GM23338 (cell line): ENCODE measurements at regions not wholly inside any gene's neighbourhood (a gene's known extent, or its start where the extent isn't known, plus 50 kb on each side); places are given as distances from the start of the nearest gene placed in this dataset.

Experiments used
- ATAC-seq: fragments of 200-7000 bp; cut with Tn5 transposase; 3 replicates; pipeline ENCODE4 v1.9.1; 2020
- DNase-seq: peaks from one replicate; pipeline ENCODE4 v3.0.0-alpha.2; 2015; ENCODE audit warnings: low spot score
- H2AFZ ChIP-seq: fragments of 200-600 bp; sonication (generic); 2 replicates; pipeline ENCODE4 v1.8.0; 2016; ENCODE audit warnings: antibody characterized with exemption, mild to moderate bottlenecking, moderate library complexity
- H3F3A ChIP-seq: fragments of 200-600 bp; sonication (generic); replicated peaks from 2 replicates; pipeline ENCODE4 v1.8.0; 2017; ENCODE audit warnings: antibody characterized with exemption, mixed run types, low read depth
- H3K27ac ChIP-seq: fragments of 200-600 bp; sonication (generic); 2 replicates; pipeline ENCODE4 v1.6.1; 2016; ENCODE audit warnings: low read depth
- H3K27me3 ChIP-seq: fragments of 200-600 bp; sonication (generic); 2 replicates; pipeline ENCODE4 v1.8.0; 2016; ENCODE audit warnings: mild to moderate bottlenecking, mixed run types, moderate library complexity; ENCODE audit not compliant: insufficient read depth
- H3K36me3 ChIP-seq: fragments of 200-600 bp; sonication (generic); 2 replicates; pipeline ENCODE4 v1.8.0; 2016; ENCODE audit warnings: mild to moderate bottlenecking; ENCODE audit not compliant: insufficient read depth
- H3K4me1 ChIP-seq: fragments of 200-600 bp; sonication (generic); 2 replicates; pipeline ENCODE4 v1.8.0; 2016; ENCODE audit warnings: mild to moderate bottlenecking, moderate library complexity; ENCODE audit not compliant: insufficient read depth
- H3K4me2 ChIP-seq: fragments of 200-600 bp; sonication (generic); 2 replicates; pipeline ENCODE4 v1.7.1; 2017; ENCODE audit warnings: mixed run types
- H3K4me3 ChIP-seq: fragments of 200-600 bp; sonication (generic); 2 replicates; pipeline ENCODE4 v1.6.1; 2016; ENCODE audit warnings: mixed run types
- H3K79me2 ChIP-seq: fragments of 200-600 bp; sonication (generic); replicated peaks from 2 replicates; pipeline ENCODE4 v1.8.0; 2017; ENCODE audit warnings: mild to moderate bottlenecking; ENCODE audit not compliant: insufficient read depth
- H3K9me2 ChIP-seq: fragments of 200-600 bp; sonication (generic); 2 replicates; pipeline ENCODE4 v1.8.0; 2017; ENCODE audit not compliant: insufficient read depth
- H4K20me1 ChIP-seq: fragments of 200-600 bp; sonication (generic); replicated peaks from 2 replicates; pipeline ENCODE4 v1.8.0; 2017; ENCODE audit warnings: mild to moderate bottlenecking; ENCODE audit not compliant: insufficient read depth
- H3K27ac Mint-ChIP-seq: 2 replicates; pipeline ENCODE4 v1.8.0; 2020; ENCODE audit warnings: inconsistent platforms, mild to moderate bottlenecking, moderate library complexity, mixed read lengths
- H3K27me3 Mint-ChIP-seq: 3 replicates; pipeline ENCODE4 v1.8.0; 2022; ENCODE audit warnings: low read depth, mild to moderate bottlenecking, moderate library complexity, mixed read lengths, inconsistent platforms; ENCODE audit not compliant: insufficient read depth, poor library complexity
- H3K36me3 Mint-ChIP-seq: 3 replicates; pipeline ENCODE4 v1.8.0; 2021; ENCODE audit warnings: low read depth, mild to moderate bottlenecking, inconsistent platforms, moderate library complexity, mixed read lengths
- H3K4me1 Mint-ChIP-seq: 3 replicates; pipeline ENCODE4 v1.8.0; 2020; ENCODE audit warnings: mild to moderate bottlenecking, inconsistent platforms, mixed read lengths
- H3K4me3 Mint-ChIP-seq: 3 replicates; pipeline ENCODE4 v1.8.0; 2021; ENCODE audit warnings: moderate library complexity, mild to moderate bottlenecking, inconsistent platforms, mixed read lengths
- H3K9me3 Mint-ChIP-seq: 3 replicates; pipeline ENCODE4 v1.8.0; 2020; ENCODE audit warnings: moderate library complexity, mild to moderate bottlenecking, inconsistent platforms, mixed read lengths
- CREB1 ChIP-seq: fragments of 250-450 bp; sonication (Bioruptor Pico); IDR thresholded peaks from 2 replicates; pipeline ENCODE4 v1.5.0; 2020; ENCODE audit warnings: low read depth, mild to moderate bottlenecking, moderate library complexity
- CTCF ChIP-seq, 2 experiments: fragments of 200-600 bp in 1 of 2; sonication (generic) in 1 of 2; conservative IDR thresholded peaks; 2 replicates each; pipeline versions ENCODE4 v1.5.1 to v1.6.1; 2016 to 2017; ENCODE audit warnings: antibody characterized with exemption in 2 of 2, low read depth in 2 of 2, mild to moderate bottlenecking in 2 of 2, moderate library complexity in 1 of 2
- ETS1 ChIP-seq: IDR thresholded peaks from 2 replicates; pipeline ENCODE4 v1.6.1; 2016; ENCODE audit warnings: antibody characterized with exemption
- EZH2 ChIP-seq: fragments of 200-600 bp; sonication (generic); IDR thresholded peaks from one replicate; pipeline ENCODE4 v1.8.0; 2017; ENCODE audit warnings: antibody characterized with exemption, mild to moderate bottlenecking, low read depth; ENCODE audit not compliant: unreplicated experiment
- EZH2phosphoT487 ChIP-seq: fragments of 200-600 bp; sonication (generic); IDR thresholded peaks from one replicate; pipeline ENCODE4 v1.8.1; 2018; ENCODE audit warnings: antibody characterized with exemption; ENCODE audit not compliant: unreplicated experiment
- JUNB ChIP-seq: IDR thresholded peaks from one replicate; pipeline ENCODE4 v1.6.1; 2016; ENCODE audit warnings: antibody characterized with exemption; ENCODE audit not compliant: unreplicated experiment
- NANOG ChIP-seq: IDR thresholded peaks from 2 replicates; pipeline ENCODE4 v1.6.1; 2016; ENCODE audit warnings: antibody characterized with exemption, borderline replicate concordance
- POLR2AphosphoS5 ChIP-seq: IDR thresholded peaks from 2 replicates; pipeline ENCODE4 v1.6.1; 2016; ENCODE audit warnings: antibody characterized with exemption, low read depth
- REST ChIP-seq: IDR thresholded peaks from one replicate; pipeline ENCODE4 v1.6.1; 2018; ENCODE audit warnings: antibody characterized with exemption; ENCODE audit not compliant: unreplicated experiment
- STAT1 ChIP-seq: IDR thresholded peaks from one replicate; pipeline ENCODE4 v1.6.1; 2016; ENCODE audit warnings: antibody characterized with exemption; ENCODE audit not compliant: unreplicated experiment
- ZNF114 ChIP-seq: fragments of 250-450 bp; sonication (Bioruptor Pico); IDR thresholded peaks from 2 replicates; pipeline ENCODE4 v1.5.0; 2020; ENCODE audit warnings: mild to moderate bottlenecking, moderate library complexity
- ZNF331 ChIP-seq: fragments of 250-450 bp; sonication (Bioruptor Pico); IDR thresholded peaks from 2 replicates; pipeline ENCODE4 v1.5.0; 2020; ENCODE audit warnings: low read depth, mild to moderate bottlenecking, moderate library complexity
- ZNF462 ChIP-seq: fragments of 250-450 bp; sonication (Bioruptor Pico); IDR thresholded peaks from 2 replicates; pipeline ENCODE4 v1.5.0; 2020; ENCODE audit warnings: mild to moderate bottlenecking, moderate library complexity

- no peaks in the 10 kb centered on the region for H3F3A ChIP-seq
- H2AFZ ChIP-seq, result no peak overlapping the region
- H3K36me3 ChIP-seq, result no peaks in the 10 kb centered on the region
- H3K4me3 Mint-ChIP-seq, result no peak overlapping the region
- H3K4me2 ChIP-seq, result no peak overlapping the region
- H3K27me3 ChIP-seq, result no peaks in the 10 kb centered on the region
- DNase-seq (no peak), ATAC-seq (no peak)
- H3K36me3 Mint-ChIP-seq, result no peaks in the 10 kb centered on the region
- H3K27ac ChIP-seq, result no peak overlapping the region
- H3K27ac Mint-ChIP-seq, result no peak overlapping the region
- H3K9me3 Mint-ChIP-seq, result no peaks in the 10 kb centered on the region
- no peaks in the 10 kb centered on the region for H4K20me1 ChIP-seq
- H3K27me3 Mint-ChIP-seq, result no peaks in the 10 kb centered on the region
- no peaks in the 10 kb centered on the region for H3K4me1 Mint-ChIP-seq
- no peaks in the 10 kb centered on the region for H3K79me2 ChIP-seq
- no peaks in the 10 kb centered on the region for H3K9me2 ChIP-seq
- H3K4me3 ChIP-seq, result no peak overlapping the region
- TF ChIP-seq CTCF (conservative IDR thresholded peaks at IDR 0.05; ENCODE audit: low read depth in 2 of 2), result no peak
- no peak for TF ChIP-seq REST
- no peak for TF ChIP-seq EZH2
- TF ChIP-seq ETS1, result no peak
- TF ChIP-seq EZH2phosphoT487, result no peak
- TF ChIP-seq JUNB, result no peak
- TF ChIP-seq ZNF331, result no peak
- no peak for TF ChIP-seq POLR2AphosphoS5
- no peak for TF ChIP-seq CREB1
- TF ChIP-seq NANOG, result no peak
- TF ChIP-seq STAT1, result no peak
- TF ChIP-seq ZNF114 (CRISPR knock-in tag), result no peak
- TF ChIP-seq ZNF462 (CRISPR knock-in tag), result no peak
- H3K4me1 ChIP-seq, result no peaks in the 10 kb centered on the region
Observed at GRCh38 chr3:130576375-130577266, 59.6 kb downstream of the COL6A6 start.
